Peyer's patch (tissue), 4 donors: ENCODE measurements at regions not wholly inside any gene's neighbourhood (a gene's known extent, or its start where the extent isn't known, plus 50 kb on each side); places are given as distances from the start of the nearest gene placed in this dataset.

Experiments
- DNase-seq, 3 donors: peaks; one replicate each; pipeline ENCODE4 v3.0.0-alpha.2; 2017 to 2019
- H3K27ac ChIP-seq, 4 donors: fragments of 200-600 bp; sonication (generic); one replicate each; pipeline ENCODE4 v1.5.1; 2016 to 2019
- H3K27me3 ChIP-seq, 2 donors: fragments of 200-600 bp; sonication (generic); one replicate each; pipeline ENCODE4 v1.5.1; 2019
- H3K36me3 ChIP-seq, 3 donors: fragments of 200-600 bp; sonication (generic); one replicate each; pipeline ENCODE4 v1.5.1; 2016 to 2019
- H3K4me1 ChIP-seq, 4 donors: fragments of 200-600 bp; sonication (generic); one replicate each; pipeline ENCODE4 v1.5.1; 2016 to 2019
- H3K4me3 ChIP-seq, 4 donors: fragments of 200-600 bp; sonication (generic); 1 replicate in 3 of 4; 2 replicates in 1 of 4; pipeline ENCODE4 v1.5.1; 2016 to 2019; ENCODE audit warnings: mild to moderate bottlenecking in 1 of 4
- H3K9me3 ChIP-seq, 4 donors: fragments of 200-600 bp; sonication (generic); one replicate each; pipeline ENCODE4 v1.5.1; 2016 to 2019; ENCODE audit warnings: mild to moderate bottlenecking in 1 of 4
- CTCF ChIP-seq, 6 experiments: fragments of 450-650 bp in 4 of 6; fragments of 200-600 bp in 2 of 6; sonication (generic) in 1 of 6; IDR thresholded peaks; one replicate each; pipeline ENCODE4 v1.5.1; 2017 to 2019; ENCODE audit warnings: antibody characterized with exemption in 6 of 6, mild to moderate bottlenecking in 3 of 6, moderate library complexity in 1 of 6
- POLR2A ChIP-seq, 2 donors: fragments of 450-650 bp; IDR thresholded peaks; one replicate each; pipeline ENCODE4 v1.5.1; 2017; ENCODE audit warnings: antibody characterized with exemption in 2 of 2, mild to moderate bottlenecking in 2 of 2, moderate library complexity in 2 of 2

- no peak overlapping the region for H3K27ac ChIP-seq
- no peaks in the 10 kb centered on the region for H3K4me1 ChIP-seq
- H3K36me3 ChIP-seq, result no peaks in the 10 kb centered on the region
- H3K4me3 ChIP-seq, result no peak overlapping the region
- no peaks in the 10 kb centered on the region for H3K9me3 ChIP-seq
- no peaks in the 10 kb centered on the region for H3K27me3 ChIP-seq
- no peak for DNase-seq
- TF ChIP-seq POLR2A (IDR thresholded peaks at IDR 0.05) (no peak), CTCF (IDR thresholded peaks at IDR 0.05) (no peak)
Observed at GRCh38 chr15:91498046-91498748, 355.3 kb upstream of the SLCO3A1 start.

- Histone ChIP-seq H3K9me3 (no peaks in the 10 kb centered on the region), H3K4me3 (no peak overlapping the region), H3K4me1 (no peaks in the 10 kb centered on the region), H3K27me3 (no peaks in the 10 kb centered on the region), H3K27ac (no peak overlapping the region), H3K36me3 (no peaks in the 10 kb centered on the region)
- DNase-seq, result no peak
- TF ChIP-seq CTCF (IDR thresholded peaks at IDR 0.05) (no peak), POLR2A (IDR thresholded peaks at IDR 0.05) (no peak)
Observed at GRCh38 chr15:91498749-91499062, 354.8 kb upstream of the SLCO3A1 start.

- H3K27me3 ChIP-seq, result no peaks in the 10 kb centered on the region
Observed at GRCh38 chr15:91499774-91500383, 353.6 kb upstream of the SLCO3A1 start.

GRCh38 chr15:91508633-91509032, 344.9 kb upstream of the SLCO3A1 start:
- DNase-seq, result no peak
- no peak overlapping the region for H3K27ac ChIP-seq
- no peak overlapping the region for H3K4me3 ChIP-seq
- H3K36me3 ChIP-seq, result no peaks in the 10 kb centered on the region
- TF ChIP-seq POLR2A (IDR thresholded peaks at IDR 0.05), result no peak
- TF ChIP-seq CTCF (IDR thresholded peaks at IDR 0.05), result no peak
- H3K9me3 ChIP-seq, result no peaks in the 10 kb centered on the region
- H3K4me1 ChIP-seq, result no peaks in the 10 kb centered on the region
- no peaks in the 10 kb centered on the region for H3K27me3 ChIP-seq

More at GRCh38 chr15:91499774-91500383, 353.6 kb upstream of the SLCO3A1 start:
- H3K27ac ChIP-seq, result no peak overlapping the region
- H3K4me3 ChIP-seq, result no peak overlapping the region
- H3K36me3 ChIP-seq, result no peaks in the 10 kb centered on the region
- DNase-seq, result no peak
- TF ChIP-seq CTCF (IDR thresholded peaks at IDR 0.05), result no peak
- H3K9me3 ChIP-seq, result no peaks in the 10 kb centered on the region
- H3K4me1 ChIP-seq, result no peaks in the 10 kb centered on the region

- Histone ChIP-seq H3K9me3 (no peaks in the 10 kb centered on the region), H3K36me3 (no peaks in the 10 kb centered on the region), H3K27me3 (no peaks in the 10 kb centered on the region), H3K4me1 (no peaks in the 10 kb centered on the region), H3K4me3 (no peak overlapping the region), H3K27ac (no peak overlapping the region)
- TF ChIP-seq CTCF (IDR thresholded peaks at IDR 0.05), result no peak
- TF ChIP-seq POLR2A (IDR thresholded peaks at IDR 0.05), result no peak
- DNase-seq, result no peak
Observed at GRCh38 chr15:91514147-91514546, 339.4 kb upstream of the SLCO3A1 start.
